Gastrocnemius medialis (tissue), 4 donors: ENCODE measurements at regions not wholly inside any gene's neighbourhood (a gene's known extent, or its start where the extent isn't known, plus 50 kb on each side); places are given as distances from the start of the nearest gene placed in this dataset.

ENCODE experiments used
- POLR2A ChIP-seq, 2 donors: fragments of 450-650 bp; IDR thresholded peaks; one replicate each; pipeline ENCODE4 v1.6.1; 2017; ENCODE audit warnings: antibody characterized with exemption in 2 of 2, mild to moderate bottlenecking in 2 of 2, moderate library complexity in 2 of 2
- TF ChIP-seq, protein P1 (sequence below), 5 experiments: fragments of 450-650 bp in 3 of 5; fragments of 200-600 bp in 2 of 5; sonication (generic) in 2 of 5; IDR thresholded peaks in 4 of 5; conservative IDR thresholded peaks in 1 of 5; 1 replicate in 4 of 5; 2 replicates in 1 of 5; pipeline ENCODE4 v1.5.1; 2016 to 2019; ENCODE audit warnings: antibody characterized with exemption in 5 of 5, mild to moderate bottlenecking in 3 of 5, moderate library complexity in 3 of 5

DNA sequence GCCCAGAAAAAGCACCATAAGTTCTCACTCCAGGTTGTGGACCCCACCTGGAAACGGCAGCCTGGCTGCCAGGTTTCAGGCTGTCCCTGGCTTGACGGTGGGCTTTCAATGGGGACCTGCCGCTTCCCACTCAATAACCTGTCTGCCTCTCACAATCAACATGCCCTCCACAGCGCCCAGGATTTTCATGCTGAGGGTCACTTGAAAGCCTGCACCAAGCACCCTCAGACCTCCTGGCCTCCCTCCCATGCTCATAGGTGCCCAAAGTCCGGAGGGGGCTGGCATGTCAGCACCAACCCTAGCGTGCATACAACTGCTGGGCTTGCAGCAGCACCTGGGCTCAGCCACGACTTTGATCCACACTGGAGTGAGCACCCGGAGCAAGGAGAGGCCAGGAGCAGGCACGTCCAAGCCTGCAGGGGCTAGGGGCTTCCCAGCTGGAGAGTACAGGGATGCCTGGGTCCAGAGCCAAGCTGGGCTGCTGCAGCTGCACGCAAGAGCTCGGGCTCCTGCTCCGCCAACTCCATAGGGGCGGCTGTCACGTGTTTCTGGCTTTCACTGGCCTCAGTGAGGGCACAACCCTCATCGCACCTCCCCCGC is 1214.3 kb upstream of the RAG2 start:
- TF ChIP-seq, protein P1, sequence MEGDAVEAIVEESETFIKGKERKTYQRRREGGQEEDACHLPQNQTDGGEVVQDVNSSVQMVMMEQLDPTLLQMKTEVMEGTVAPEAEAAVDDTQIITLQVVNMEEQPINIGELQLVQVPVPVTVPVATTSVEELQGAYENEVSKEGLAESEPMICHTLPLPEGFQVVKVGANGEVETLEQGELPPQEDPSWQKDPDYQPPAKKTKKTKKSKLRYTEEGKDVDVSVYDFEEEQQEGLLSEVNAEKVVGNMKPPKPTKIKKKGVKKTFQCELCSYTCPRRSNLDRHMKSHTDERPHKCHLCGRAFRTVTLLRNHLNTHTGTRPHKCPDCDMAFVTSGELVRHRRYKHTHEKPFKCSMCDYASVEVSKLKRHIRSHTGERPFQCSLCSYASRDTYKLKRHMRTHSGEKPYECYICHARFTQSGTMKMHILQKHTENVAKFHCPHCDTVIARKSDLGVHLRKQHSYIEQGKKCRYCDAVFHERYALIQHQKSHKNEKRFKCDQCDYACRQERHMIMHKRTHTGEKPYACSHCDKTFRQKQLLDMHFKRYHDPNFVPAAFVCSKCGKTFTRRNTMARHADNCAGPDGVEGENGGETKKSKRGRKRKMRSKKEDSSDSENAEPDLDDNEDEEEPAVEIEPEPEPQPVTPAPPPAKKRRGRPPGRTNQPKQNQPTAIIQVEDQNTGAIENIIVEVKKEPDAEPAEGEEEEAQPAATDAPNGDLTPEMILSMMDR (IDR thresholded peaks at IDR 0.05 in 4 of 5, conservative IDR thresholded peaks at IDR 0.05 in 1 of 5), result no peak
- no peak for TF ChIP-seq POLR2A (IDR thresholded peaks at IDR 0.05)
